ENCODE measurements at regions not wholly inside any gene's neighbourhood (a gene's known extent, or its start where the extent isn't known, plus 50 kb on each side); places are given as distances from the start of the nearest gene placed in this dataset.

GRCh38 chr5:6225121-6225607 is 153.2 kb downstream of the MED10 start:
- Mint-ChIP-seq H3K27ac (no peak overlapping the region), H3K4me1 (no peaks in the 10 kb centered on the region), H3K36me3 (ENCODE audit: low read depth) (no peaks in the 10 kb centered on the region), H3K9me3 (ENCODE audit: low read depth) (peaks cover 2% of the 10 kb centered on the region), H3K27me3 (peaks cover 4% of the 10 kb centered on the region), H3K4me3 (no peak overlapping the region)
- DNase-seq (no peak), ATAC-seq (no peak)
- ChIA-PET POLR2A (no interaction called here), CTCF (no interaction called here)
- intact Hi-C loops (cut with DNase I, micrococcal nuclease), result no loop called here

DNA sequence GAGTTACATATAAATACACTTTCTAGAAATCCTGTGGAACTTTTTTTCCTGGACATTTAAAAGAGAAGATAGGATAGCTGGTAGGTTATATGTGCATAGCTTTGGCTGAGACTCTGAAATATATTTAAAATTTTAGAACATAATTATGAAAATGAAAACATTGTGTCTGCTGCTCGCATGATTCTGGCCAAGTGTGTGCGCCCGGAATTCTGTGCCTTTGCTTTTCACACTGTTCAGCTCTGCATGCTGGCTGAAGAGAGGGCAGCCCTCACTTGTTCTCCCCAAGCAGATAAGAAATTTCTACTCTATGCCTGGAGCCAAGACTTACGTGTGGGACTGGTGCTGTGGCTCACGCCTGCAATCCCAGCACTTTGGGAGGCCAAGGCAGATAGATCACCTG is 153.9 kb downstream of the MED10 start:
- H3K9me3 Mint-ChIP-seq (ENCODE audit: low read depth), result peaks cover 2% of the 10 kb centered on the region
- H3K27ac Mint-ChIP-seq, result no peak overlapping the region
- no peak overlapping the region for H3K4me3 Mint-ChIP-seq
- intact Hi-C loops (cut with DNase I, micrococcal nuclease), result no loop called here
- ChIA-PET CTCF (no interaction called here), POLR2A (no interaction called here)
- ATAC-seq (no peak), DNase-seq (no peak)
- H3K4me1 Mint-ChIP-seq, result no peaks in the 10 kb centered on the region
- H3K27me3 Mint-ChIP-seq, result peaks cover 4% of the 10 kb centered on the region
- H3K36me3 Mint-ChIP-seq (ENCODE audit: low read depth), result no peaks in the 10 kb centered on the region

DNA sequence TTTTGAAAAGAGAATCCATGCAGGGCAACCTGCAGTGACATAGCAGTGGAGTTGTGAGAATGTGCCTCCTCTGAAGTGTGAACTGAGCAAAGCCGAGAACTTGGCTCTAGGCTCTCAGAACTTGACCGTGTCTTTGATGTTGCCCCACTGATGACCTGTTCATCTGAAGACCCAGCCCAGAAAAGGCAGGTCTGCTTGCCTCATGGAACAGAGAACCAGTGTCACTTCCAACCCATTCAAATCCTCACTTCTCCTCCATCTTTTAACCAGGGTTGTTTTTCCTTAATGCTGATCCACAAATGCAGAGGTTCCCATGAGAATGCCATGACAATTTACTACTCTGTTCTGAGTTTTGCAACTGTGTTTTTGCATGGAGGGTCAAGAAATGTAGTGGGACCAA is 155.4 kb downstream of the MED10 start:
- Mint-ChIP-seq H3K4me1 (no peaks in the 10 kb centered on the region), H3K27ac (no peak overlapping the region), H3K36me3 (ENCODE audit: low read depth) (no peaks in the 10 kb centered on the region), H3K27me3 (peaks cover 4% of the 10 kb centered on the region), H3K4me3 (no peak overlapping the region), H3K9me3 (ENCODE audit: low read depth) (peaks cover 2% of the 10 kb centered on the region)
- ATAC-seq, result no peak
- ChIA-PET POLR2A (no interaction called here), CTCF (no interaction called here)
- intact Hi-C loops (cut with DNase I, micrococcal nuclease), result no loop called here
- DNase-seq, result no peak

- Mint-ChIP-seq H3K27ac (no peak overlapping the region), H3K4me3 (no peak overlapping the region)
Observed at GRCh38 chr5:6222121-6222520, 156.2 kb downstream of the MED10 start.

GRCh38 chr5:6221141-6221626 is 157.2 kb downstream of the MED10 start:
- CTCF ChIA-PET, result interaction anchor here (0.7 kb wide), 1 partner anchor 9 kb away, joined by 3 read pairs; no protein-coding TSS in a partner anchor
- peaks cover 2% of the 10 kb centered on the region for H3K9me3 Mint-ChIP-seq (ENCODE audit: low read depth)
- H3K4me1 Mint-ChIP-seq, result no peaks in the 10 kb centered on the region
- intact Hi-C loops (cut with DNase I, micrococcal nuclease), result no loop called here
- H3K4me3 Mint-ChIP-seq, result no peak overlapping the region
- H3K27ac Mint-ChIP-seq, result no peak overlapping the region
- POLR2A ChIA-PET, result no interaction called here
- H3K27me3 Mint-ChIP-seq, result peaks cover 2% of the 10 kb centered on the region
- H3K36me3 Mint-ChIP-seq (ENCODE audit: low read depth), result no peaks in the 10 kb centered on the region
- DNase-seq (no peak), ATAC-seq (no peak)

More at GRCh38 chr5:6222121-6222520, 156.2 kb downstream of the MED10 start:
- Mint-ChIP-seq H3K4me1 (no peaks in the 10 kb centered on the region), H3K36me3 (ENCODE audit: low read depth) (no peaks in the 10 kb centered on the region), H3K9me3 (ENCODE audit: low read depth) (peaks cover 2% of the 10 kb centered on the region), H3K27me3 (peaks cover 2% of the 10 kb centered on the region)
- POLR2A ChIA-PET, result no interaction called here
- DNase-seq (no peak), ATAC-seq (no peak)
- CTCF ChIA-PET, result no interaction called here
- intact Hi-C loops (cut with DNase I, micrococcal nuclease), result no loop called here

- intact Hi-C loops (cut with DNase I, micrococcal nuclease), result no loop called here
Observed at GRCh38 chr5:6220346-6221088, 157.8 kb downstream of the MED10 start.

GRCh38 chr5:6218517-6218916 is 159.8 kb downstream of the MED10 start:
- peaks cover 2% of the 10 kb centered on the region for H3K9me3 Mint-ChIP-seq (ENCODE audit: low read depth)
- no peak overlapping the region for H3K27ac Mint-ChIP-seq
- no peak for DNase-seq
- no peaks in the 10 kb centered on the region for H3K36me3 Mint-ChIP-seq (ENCODE audit: low read depth)
- CTCF ChIA-PET, result no interaction called here
- POLR2A ChIA-PET, result no interaction called here
- no peaks in the 10 kb centered on the region for H3K27me3 Mint-ChIP-seq
- no peaks in the 10 kb centered on the region for H3K4me1 Mint-ChIP-seq
- intact Hi-C loops (cut with DNase I, micrococcal nuclease), result no loop called here
- no peak for ATAC-seq
- no peak overlapping the region for H3K4me3 Mint-ChIP-seq

More at GRCh38 chr5:6220346-6221088, 157.8 kb downstream of the MED10 start:
- DNase-seq (no peak), ATAC-seq (no peak)
- Mint-ChIP-seq H3K9me3 (ENCODE audit: low read depth) (peaks cover 2% of the 10 kb centered on the region), H3K4me1 (no peaks in the 10 kb centered on the region), H3K36me3 (ENCODE audit: low read depth) (no peaks in the 10 kb centered on the region), H3K27ac (no peak overlapping the region), H3K4me3 (no peak overlapping the region), H3K27me3 (no peaks in the 10 kb centered on the region)
- POLR2A ChIA-PET, result no interaction called here
- CTCF ChIA-PET, result no interaction called here

- Mint-ChIP-seq H3K27ac (no peak overlapping the region), H3K9me3 (ENCODE audit: low read depth) (peaks cover 2% of the 10 kb centered on the region), H3K4me3 (no peak overlapping the region), H3K27me3 (no peaks in the 10 kb centered on the region), H3K4me1 (no peaks in the 10 kb centered on the region), H3K36me3 (ENCODE audit: low read depth) (no peaks in the 10 kb centered on the region)
- ATAC-seq (no peak), DNase-seq (no peak)
- ChIA-PET CTCF (no interaction called here), POLR2A (no interaction called here)
- intact Hi-C loops (cut with DNase I, micrococcal nuclease), result no loop called here
Observed at GRCh38 chr5:6218116-6218515, 160.2 kb downstream of the MED10 start.

DNA sequence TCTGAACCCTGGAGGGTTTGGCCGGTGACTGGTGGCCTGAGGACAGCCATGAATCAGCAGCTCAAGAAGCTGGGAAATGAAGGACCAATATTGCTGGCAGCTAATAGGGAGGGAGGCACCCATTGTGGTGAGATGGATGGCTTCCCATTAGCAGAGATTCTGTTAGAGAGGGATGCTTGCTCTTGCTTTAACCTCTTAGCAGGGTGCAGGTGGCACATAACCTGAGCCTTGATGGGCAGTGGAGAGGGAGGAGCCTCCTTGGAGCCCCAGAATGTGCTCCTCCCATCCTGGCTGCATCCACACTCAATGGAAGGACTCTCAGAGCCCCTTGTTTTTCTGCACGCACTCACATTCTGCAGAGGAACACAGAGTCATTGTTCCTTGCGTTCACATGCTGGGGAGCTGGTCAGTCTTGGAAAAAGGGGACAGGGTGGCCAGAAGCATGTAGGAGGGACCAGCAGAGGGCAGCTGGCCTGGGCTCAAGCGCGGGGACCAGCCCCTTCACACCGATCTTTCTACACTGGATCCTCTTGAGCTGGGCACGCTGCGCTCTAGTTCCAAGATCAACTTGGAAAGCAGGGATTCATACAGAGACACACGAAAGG is 161.8 kb downstream of the MED10 start:
- intact Hi-C loops (cut with DNase I, micrococcal nuclease), result no loop called here
- CTCF ChIA-PET, result no interaction called here
- no peak for ATAC-seq

DNA sequence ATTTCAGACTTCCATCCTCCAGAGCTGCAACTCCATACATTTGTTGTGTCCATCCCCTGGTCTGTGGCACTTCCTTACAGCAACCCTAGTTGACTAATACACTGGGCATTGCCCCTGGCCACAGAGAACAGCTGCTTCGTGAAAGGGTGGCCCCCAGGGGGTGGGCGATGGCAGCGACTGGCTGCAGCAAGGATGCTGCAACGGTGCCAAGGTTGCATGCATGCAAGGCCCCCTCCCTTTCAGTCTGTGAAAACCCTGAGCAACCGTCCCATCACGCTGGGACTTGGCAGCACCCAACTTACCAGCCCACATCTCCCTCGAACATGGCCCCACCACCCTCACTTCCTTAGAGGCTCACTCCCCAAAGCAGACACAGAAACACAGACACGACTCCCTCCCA is 162.5 kb downstream of the MED10 start:
- ChIA-PET CTCF (no interaction called here), POLR2A (no interaction called here)
- Mint-ChIP-seq H3K4me3 (no peak overlapping the region), H3K9me3 (ENCODE audit: low read depth) (peaks cover 4% of the 10 kb centered on the region), H3K27me3 (no peaks in the 10 kb centered on the region), H3K4me1 (no peaks in the 10 kb centered on the region), H3K27ac (no peak overlapping the region), H3K36me3 (ENCODE audit: low read depth) (no peaks in the 10 kb centered on the region)
- DNase-seq (no peak), ATAC-seq (no peak)
- intact Hi-C loops (cut with DNase I, micrococcal nuclease), result no loop called here

More for the DNA sequence above, 161.8 kb downstream of the MED10 start:
- Mint-ChIP-seq H3K27me3 (no peaks in the 10 kb centered on the region), H3K4me1 (no peaks in the 10 kb centered on the region), H3K9me3 (ENCODE audit: low read depth) (peaks cover 4% of the 10 kb centered on the region), H3K36me3 (ENCODE audit: low read depth) (no peaks in the 10 kb centered on the region), H3K4me3 (no peak overlapping the region), H3K27ac (no peak overlapping the region)
- no peak for DNase-seq
- POLR2A ChIA-PET, result no interaction called here

GRCh38 chr5:6212244-6212643 is 166.1 kb downstream of the MED10 start:
- intact Hi-C loops (cut with DNase I, micrococcal nuclease), result no loop called here
- H3K36me3 Mint-ChIP-seq (ENCODE audit: low read depth), result no peaks in the 10 kb centered on the region
- POLR2A ChIA-PET, result no interaction called here
- peaks cover 4% of the 10 kb centered on the region for H3K9me3 Mint-ChIP-seq (ENCODE audit: low read depth)
- DNase-seq (no peak), ATAC-seq (no peak)
- no peak overlapping the region for H3K27ac Mint-ChIP-seq
- H3K27me3 Mint-ChIP-seq, result no peaks in the 10 kb centered on the region
- no peak overlapping the region for H3K4me3 Mint-ChIP-seq
- CTCF ChIA-PET, result interaction anchor here (0.9 kb wide), 1 partner anchor 9 kb away, joined by 3 read pairs; no protein-coding TSS in a partner anchor
- H3K4me1 Mint-ChIP-seq, result no peaks in the 10 kb centered on the region

DNA sequence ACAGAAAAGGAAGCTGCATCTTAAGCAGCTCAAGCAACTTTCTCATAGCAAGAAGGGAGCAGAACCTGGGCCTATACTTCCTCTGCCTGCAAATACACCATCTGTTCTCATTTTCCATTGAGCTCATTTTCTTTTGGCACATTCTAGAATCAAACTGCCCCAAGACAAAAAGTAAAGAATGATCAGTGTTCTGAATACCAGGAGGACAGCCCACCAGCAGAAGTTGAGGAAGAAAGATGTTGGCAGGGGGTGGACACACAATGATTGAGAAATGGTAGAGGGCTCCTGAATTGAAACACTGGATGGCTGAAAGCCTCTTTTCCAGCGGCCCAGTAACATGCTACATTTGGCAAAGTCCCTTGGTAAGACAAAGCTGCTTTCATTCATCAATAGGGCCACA is 171.8 kb downstream of the MED10 start:
- ATAC-seq (no peak), DNase-seq (no peak)
- Mint-ChIP-seq H3K27me3 (peaks cover 2% of the 10 kb centered on the region), H3K9me3 (ENCODE audit: low read depth) (no peaks in the 10 kb centered on the region), H3K4me1 (no peaks in the 10 kb centered on the region), H3K27ac (no peak overlapping the region), H3K36me3 (ENCODE audit: low read depth) (no peaks in the 10 kb centered on the region), H3K4me3 (no peak overlapping the region)
- ChIA-PET CTCF (interaction anchor here (0.8 kb wide), 1 partner anchor 13 kb away, joined by 4 read pairs; no protein-coding TSS in a partner anchor), POLR2A (no interaction called here)
- intact Hi-C loops (cut with DNase I, micrococcal nuclease), result no loop called here

Data from activated CD4-positive, alpha-beta T cell treated with anti-CD3 and anti-CD28 coated beads for 36 hours (primary cell).